ENCODE measurements at regions not wholly inside any gene's neighbourhood (a gene's known extent, or its start where the extent isn't known, plus 50 kb on each side); places are given as distances from the start of the nearest gene placed in this dataset.

DNA sequence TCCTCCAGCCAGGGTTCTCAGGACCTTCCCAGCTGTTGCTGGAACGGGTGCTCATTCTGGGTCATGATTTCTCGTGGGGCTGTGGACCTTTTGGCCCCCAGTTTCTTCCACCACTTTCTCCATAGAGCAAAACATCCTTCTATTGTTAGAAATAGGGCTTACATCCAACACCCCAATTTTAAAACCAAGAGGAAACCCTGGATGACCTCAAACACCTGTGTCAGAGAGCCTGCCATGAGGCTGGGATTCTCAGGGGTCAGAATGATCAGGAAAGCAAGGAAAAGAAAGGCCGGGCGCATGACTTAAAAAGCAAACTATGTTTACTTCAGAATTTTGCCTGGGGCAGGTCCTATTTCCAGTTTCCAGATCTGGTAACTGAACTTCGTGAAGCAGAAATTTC is 307.9 kb upstream of the MEIS1 start:
- TF ChIP-seq MAFK (IDR thresholded peaks at IDR 0.05; ENCODE audit: low read depth, low read length) (no peak), RAD21 (IDR thresholded peaks at IDR 0.05; ENCODE audit: low read length) (no peak), RFX5 (IDR thresholded peaks at IDR 0.05; ENCODE audit: low read depth, low read length) (no peak), USF2 (IDR thresholded peaks at IDR 0.05; ENCODE audit: low read depth, low read length) (no peak)
- TF ChIP-seq, protein P1, sequence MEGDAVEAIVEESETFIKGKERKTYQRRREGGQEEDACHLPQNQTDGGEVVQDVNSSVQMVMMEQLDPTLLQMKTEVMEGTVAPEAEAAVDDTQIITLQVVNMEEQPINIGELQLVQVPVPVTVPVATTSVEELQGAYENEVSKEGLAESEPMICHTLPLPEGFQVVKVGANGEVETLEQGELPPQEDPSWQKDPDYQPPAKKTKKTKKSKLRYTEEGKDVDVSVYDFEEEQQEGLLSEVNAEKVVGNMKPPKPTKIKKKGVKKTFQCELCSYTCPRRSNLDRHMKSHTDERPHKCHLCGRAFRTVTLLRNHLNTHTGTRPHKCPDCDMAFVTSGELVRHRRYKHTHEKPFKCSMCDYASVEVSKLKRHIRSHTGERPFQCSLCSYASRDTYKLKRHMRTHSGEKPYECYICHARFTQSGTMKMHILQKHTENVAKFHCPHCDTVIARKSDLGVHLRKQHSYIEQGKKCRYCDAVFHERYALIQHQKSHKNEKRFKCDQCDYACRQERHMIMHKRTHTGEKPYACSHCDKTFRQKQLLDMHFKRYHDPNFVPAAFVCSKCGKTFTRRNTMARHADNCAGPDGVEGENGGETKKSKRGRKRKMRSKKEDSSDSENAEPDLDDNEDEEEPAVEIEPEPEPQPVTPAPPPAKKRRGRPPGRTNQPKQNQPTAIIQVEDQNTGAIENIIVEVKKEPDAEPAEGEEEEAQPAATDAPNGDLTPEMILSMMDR (conservative IDR thresholded peaks at IDR 0.05; ENCODE audit: low read depth, low read length), result no peak

Data from IMR-90 (cell line).